Bronchial epithelial cell (primary cell): ENCODE measurements at regions not wholly inside any gene's neighbourhood (a gene's known extent, or its start where the extent isn't known, plus 50 kb on each side); places are given as distances from the start of the nearest gene placed in this dataset.

Source experiments
- DNase-seq: peaks from one replicate; pipeline ENCODE4 v3.0.0-alpha.2; 2010; ENCODE audit warnings: low read depth
- FAIRE-seq: peaks from 2 replicates; lab custom pipeline; 2011; peaks lifted over from hg19 to GRCh38; lab: Jason Lieb, UNC
- H3K27me3 ChIP-seq: 2 replicates; pipeline ENCODE4 v1.5.1; 2011; ENCODE audit warnings: low read length; ENCODE audit not compliant: control insufficient read depth, insufficient read depth
- H3K36me3 ChIP-seq: 2 replicates; pipeline ENCODE4 v1.5.1; 2011; ENCODE audit warnings: low read length; ENCODE audit not compliant: control insufficient read depth, insufficient read depth
- H3K4me3 ChIP-seq: 2 replicates; pipeline ENCODE4 v1.5.1; 2011; ENCODE audit warnings: mild to moderate bottlenecking, low read depth, low read length, control low read depth
- TF ChIP-seq, protein P1 (sequence below): IDR thresholded peaks from 2 replicates; pipeline ENCODE4 v1.5.1; 2011; ENCODE audit warnings: mild to moderate bottlenecking, moderate library complexity, low read length, control low read depth, inconsistent platforms; ENCODE audit not compliant: insufficient read depth, severe bottlenecking

GRCh38 chr1:218064426-218064825 is 220.7 kb upstream of the RRP15 start:
- H3K4me3 ChIP-seq: no peak overlapping the region
- DNase-seq: no peak
- no peaks in the 10 kb centered on the region for H3K27me3 ChIP-seq
- TF ChIP-seq, protein P1, sequence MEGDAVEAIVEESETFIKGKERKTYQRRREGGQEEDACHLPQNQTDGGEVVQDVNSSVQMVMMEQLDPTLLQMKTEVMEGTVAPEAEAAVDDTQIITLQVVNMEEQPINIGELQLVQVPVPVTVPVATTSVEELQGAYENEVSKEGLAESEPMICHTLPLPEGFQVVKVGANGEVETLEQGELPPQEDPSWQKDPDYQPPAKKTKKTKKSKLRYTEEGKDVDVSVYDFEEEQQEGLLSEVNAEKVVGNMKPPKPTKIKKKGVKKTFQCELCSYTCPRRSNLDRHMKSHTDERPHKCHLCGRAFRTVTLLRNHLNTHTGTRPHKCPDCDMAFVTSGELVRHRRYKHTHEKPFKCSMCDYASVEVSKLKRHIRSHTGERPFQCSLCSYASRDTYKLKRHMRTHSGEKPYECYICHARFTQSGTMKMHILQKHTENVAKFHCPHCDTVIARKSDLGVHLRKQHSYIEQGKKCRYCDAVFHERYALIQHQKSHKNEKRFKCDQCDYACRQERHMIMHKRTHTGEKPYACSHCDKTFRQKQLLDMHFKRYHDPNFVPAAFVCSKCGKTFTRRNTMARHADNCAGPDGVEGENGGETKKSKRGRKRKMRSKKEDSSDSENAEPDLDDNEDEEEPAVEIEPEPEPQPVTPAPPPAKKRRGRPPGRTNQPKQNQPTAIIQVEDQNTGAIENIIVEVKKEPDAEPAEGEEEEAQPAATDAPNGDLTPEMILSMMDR: no peak
- H3K36me3 ChIP-seq: no peaks in the 10 kb centered on the region
- no peak for FAIRE-seq

DNA sequence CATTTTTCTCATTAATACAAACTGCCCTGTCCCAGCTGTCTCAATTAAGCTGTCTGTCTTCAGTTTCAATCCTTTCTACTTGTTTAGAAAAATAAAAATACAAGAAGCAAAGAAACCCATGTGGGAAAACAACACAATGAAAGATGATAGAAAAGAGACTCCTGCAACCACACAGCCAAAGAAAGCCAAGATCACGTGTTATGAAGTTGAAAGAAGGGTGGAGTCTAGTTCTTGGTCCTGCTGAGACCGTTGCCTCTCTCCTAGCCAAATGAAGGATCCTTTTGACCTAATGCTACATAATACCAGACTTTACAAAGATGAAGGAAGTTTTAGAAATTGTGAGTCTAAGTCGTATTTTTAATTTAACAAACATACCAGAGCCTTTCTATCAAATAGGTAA is 218.8 kb upstream of the RRP15 start:
- no peak for FAIRE-seq
- DNase-seq: no peak

DNA sequence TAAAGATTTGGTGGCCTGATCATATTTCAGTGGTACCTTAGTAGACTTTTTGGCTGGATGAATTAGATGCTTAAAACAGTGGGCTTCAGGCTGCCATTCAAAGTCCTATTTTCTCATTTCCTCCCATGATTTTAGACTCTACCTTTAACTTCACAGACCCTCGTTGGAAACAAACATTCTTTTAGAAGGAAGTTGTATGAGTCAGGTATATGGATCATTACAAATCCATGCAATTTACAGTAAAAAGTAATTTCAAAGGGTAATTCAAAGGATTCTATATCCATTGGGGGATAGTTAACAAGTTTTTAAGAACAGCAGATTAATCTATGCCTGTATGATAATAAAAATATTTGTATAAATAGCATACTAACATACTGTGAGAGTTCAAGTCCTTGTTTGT is 216.9 kb upstream of the RRP15 start:
- TF ChIP-seq, protein P1: no peak
- H3K27me3 ChIP-seq: no peaks in the 10 kb centered on the region
- no peak overlapping the region for H3K4me3 ChIP-seq
- DNase-seq (no peak), FAIRE-seq (no peak)
- H3K36me3 ChIP-seq: no peaks in the 10 kb centered on the region

More for the DNA sequence above, 218.8 kb upstream of the RRP15 start:
- H3K36me3 ChIP-seq: no peaks in the 10 kb centered on the region
- no peaks in the 10 kb centered on the region for H3K27me3 ChIP-seq
- H3K4me3 ChIP-seq: no peak overlapping the region
- TF ChIP-seq, protein P1: no peak

DNA sequence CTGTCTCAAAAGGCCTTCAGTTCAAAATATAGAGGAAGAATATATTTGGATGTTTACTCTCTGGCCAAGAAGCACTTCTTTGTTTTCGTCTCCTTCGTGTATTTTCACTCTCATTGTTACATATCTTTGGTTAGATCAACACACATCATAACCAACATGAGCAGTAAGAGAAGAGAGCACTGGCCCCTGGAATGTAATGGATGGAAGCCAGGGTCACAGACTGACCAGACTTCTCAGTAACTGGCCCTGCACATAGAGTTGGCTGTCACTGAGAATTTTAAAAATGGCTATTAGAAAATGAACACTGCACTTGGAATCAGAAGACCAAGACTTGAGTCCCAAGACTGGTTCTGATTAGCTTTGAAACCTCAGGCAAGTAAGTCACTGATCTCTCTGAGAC is 215.9 kb upstream of the RRP15 start:
- Histone ChIP-seq H3K27me3 (no peaks in the 10 kb centered on the region), H3K36me3 (no peaks in the 10 kb centered on the region), H3K4me3 (no peak overlapping the region)
- FAIRE-seq: no peak
- TF ChIP-seq, protein P1: no peak
- DNase-seq: no peak

- no peak for FAIRE-seq
Measured at GRCh38 chr1:218073062-218073461, 212.0 kb upstream of the RRP15 start.

GRCh38 chr1:218078916-218079315 is 206.2 kb upstream of the RRP15 start:
- FAIRE-seq (no peak), DNase-seq (no peak)
- H3K4me3 ChIP-seq: no peak overlapping the region
- H3K27me3 ChIP-seq: no peaks in the 10 kb centered on the region
- TF ChIP-seq, protein P1: no peak
- no peaks in the 10 kb centered on the region for H3K36me3 ChIP-seq

More at GRCh38 chr1:218073062-218073461, 212.0 kb upstream of the RRP15 start:
- TF ChIP-seq, protein P1: no peak
- no peak for DNase-seq
- H3K36me3 ChIP-seq: no peaks in the 10 kb centered on the region
- no peaks in the 10 kb centered on the region for H3K27me3 ChIP-seq
- H3K4me3 ChIP-seq: no peak overlapping the region
